Erythroblast (primary cell): ENCODE measurements at regions not wholly inside any gene's neighbourhood (a gene's known extent, or its start where the extent isn't known, plus 50 kb on each side); places are given as distances from the start of the nearest gene placed in this dataset.

Source experiments
- GATA1 ChIP-seq: IDR thresholded peaks from 2 replicates; pipeline ENCODE4 v1.6.1; 2011; ENCODE audit warnings: low read depth, mild to moderate bottlenecking, control low read depth, low read length, moderate library complexity
- POLR2A ChIP-seq: IDR thresholded peaks from 2 replicates; pipeline ENCODE4 v1.6.1; 2011; ENCODE audit warnings: mild to moderate bottlenecking, low read length

- TF ChIP-seq POLR2A (no peak), GATA1 (no peak)
Measured at GRCh38 chr6:165819394-165819793, 156.4 kb upstream of the PDE10A start.
